Activated T-helper 1 cell treated with anti-CD3 and anti-CD28 coated beads, Interleukin-2, amount 50 U/mL, for 16 hours (primary cell): ENCODE measurements at regions not wholly inside any gene's neighbourhood (a gene's known extent, or its start where the extent isn't known, plus 50 kb on each side); places are given as distances from the start of the nearest gene placed in this dataset.
A peak's percentile ranks its signal among the peaks of the same experiment; 100 is the strongest.

Experiments used
- DNase-seq, 2 donors: peaks; one replicate each; pipeline ENCODE4 v3.0.0-alpha.2; 2020; ENCODE audit warnings: low read depth in 1 of 2, low spot score in 1 of 2

DNA sequence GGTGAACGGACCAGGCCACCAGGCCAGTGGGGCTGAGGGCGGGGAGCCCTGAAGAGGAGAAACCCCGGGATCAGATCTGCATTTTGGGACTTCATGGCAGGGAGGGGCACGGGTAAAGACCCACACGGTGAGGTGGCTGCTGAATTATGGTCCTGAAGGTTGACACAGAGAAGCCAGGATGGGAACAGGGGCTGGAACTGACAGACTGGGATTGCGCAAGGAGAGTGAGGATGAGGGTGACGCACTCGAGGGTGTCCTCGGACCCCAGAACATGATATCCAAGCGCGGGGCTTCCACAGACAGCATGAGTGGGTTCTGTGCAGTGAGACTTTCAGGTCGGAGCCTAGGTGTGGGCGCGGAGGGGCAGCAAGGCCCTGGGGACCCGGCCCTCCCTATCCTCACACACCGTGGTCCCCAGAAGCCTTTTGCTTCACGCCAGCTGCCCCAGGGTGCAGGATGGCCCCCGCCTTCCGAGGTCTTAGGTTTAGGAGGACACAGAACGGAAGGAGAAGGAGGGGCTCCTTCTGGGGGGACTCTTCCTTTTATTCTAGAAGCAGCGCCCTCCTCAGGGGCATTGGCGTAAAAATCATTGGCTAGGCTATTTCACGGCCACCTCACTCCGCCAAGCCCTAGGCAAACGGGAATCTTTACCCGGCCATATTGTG is 416.8 kb upstream of the HS6ST1 start:
- DNase-seq: no peak

DNA sequence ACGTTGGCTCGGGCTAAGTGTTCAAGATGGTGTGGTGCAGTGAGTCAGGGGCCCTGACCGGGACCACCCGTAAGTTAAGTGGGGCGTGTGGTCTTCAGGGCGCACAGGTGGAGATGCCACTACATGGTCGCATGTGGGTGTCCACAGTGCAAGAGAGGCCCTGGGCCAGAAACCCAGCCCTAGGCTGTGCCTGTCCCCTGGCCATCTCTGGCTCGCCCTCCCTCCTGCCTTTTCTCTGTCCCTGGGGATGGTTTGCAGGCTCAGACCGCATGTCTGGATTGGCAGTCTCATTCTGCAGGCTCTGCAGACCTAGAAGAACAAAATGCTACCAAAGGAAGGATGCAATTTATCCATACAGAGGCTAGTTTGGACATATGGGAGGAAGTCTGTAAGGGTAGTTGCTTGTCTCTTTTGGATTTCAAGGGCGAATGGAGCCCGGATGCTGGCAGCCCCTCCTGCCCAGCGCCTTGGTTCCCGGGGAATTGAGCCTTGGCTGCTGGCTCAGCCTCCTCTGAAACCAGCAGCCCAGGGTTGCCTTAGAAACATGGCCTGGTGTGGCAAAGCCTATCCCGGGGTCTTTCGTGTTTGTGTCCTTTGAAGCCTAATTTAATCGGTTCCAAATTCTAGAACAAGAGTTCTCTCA is 417.5 kb upstream of the HS6ST1 start:
- no peak for DNase-seq

DNA sequence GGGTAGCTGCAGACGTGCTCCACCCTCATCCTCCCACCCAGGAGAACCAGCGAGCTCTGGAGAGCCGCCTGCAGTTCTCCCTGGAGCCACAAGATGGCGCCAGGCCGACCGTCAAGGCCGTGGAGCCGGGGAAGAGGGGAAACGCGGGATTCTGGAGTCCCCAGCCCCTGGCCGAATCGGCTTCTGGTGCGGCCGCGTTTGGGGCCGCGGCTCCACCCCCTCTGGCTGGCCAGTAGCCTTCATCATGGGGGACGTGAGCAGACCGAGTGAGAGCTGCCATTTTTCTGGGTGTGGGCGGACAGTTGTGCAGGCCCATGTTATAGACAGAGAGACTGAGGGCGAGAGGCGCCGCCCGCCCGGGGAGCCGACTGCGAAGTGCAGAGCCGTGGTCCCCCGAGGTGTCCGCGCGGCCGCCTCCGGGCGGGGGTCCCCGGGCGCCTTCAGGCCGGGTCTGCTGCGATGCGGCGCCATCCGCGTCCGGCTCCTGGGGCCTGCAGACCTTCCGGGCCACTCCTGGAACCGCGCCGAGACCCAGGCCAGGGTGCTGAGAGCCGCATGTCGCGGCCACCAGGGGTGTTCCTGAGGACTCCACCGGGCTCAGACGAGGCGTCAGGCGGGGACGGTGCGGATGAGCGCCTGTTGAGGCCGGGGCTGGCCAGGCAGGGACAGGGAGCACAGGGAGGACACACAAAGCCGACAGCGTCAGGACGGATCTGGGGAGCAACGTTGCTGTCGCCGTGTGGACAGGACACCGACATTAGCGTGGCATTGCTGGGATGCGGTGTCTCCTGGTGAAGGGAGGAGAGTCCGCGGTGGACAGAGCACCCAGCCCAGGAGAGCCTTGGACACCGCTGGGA is 418.2 kb upstream of the HS6ST1 start:
- peak; percentile 13 for DNase-seq

DNA sequence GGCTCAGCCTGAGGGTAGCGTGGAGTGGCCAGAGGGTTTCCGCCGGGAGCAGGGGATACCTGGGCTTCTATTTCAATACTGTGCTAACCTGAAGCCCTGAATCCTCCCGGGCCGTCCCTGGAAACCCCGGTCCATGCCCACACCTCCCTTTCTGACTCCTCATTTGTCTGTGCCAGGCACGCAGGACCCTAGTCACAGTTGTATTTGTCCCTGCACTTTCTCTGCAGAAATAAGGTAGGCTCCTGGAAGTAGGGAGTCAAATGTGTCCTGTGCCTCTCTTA is 418.8 kb upstream of the HS6ST1 start:
- no peak for DNase-seq

DNA sequence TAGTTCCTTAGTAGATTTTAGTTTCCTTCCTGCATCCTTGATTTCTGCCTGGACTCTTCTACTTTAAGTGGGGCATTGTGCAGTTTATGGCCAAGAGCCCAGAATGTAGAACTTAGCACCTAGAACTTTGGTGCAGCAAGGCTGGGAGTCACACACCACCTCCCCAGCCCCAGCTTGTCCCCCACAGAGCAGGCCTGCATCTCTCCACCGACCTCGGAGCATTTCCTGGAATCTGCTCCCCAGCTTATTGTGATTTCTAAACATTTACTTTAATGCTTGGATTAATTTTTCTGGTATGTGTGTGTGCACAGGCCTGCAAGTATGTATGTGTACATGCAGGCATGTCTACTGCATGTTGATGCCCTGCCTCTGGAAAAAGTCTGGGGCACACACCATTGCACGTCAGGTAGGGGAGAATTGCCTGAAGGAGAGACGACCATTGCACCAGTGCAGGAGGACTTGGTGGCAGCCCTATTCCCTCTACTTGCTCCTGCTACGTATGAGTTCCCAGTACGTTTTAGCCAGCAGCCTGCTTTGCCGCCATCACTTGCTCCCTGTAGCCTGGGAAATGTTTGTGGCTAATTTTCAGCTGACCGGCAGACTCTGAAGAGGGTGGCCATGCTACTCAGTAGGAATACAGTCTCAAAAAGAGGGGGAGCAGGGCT is 419.9 kb upstream of the HS6ST1 start:
- no peak for DNase-seq

DNA sequence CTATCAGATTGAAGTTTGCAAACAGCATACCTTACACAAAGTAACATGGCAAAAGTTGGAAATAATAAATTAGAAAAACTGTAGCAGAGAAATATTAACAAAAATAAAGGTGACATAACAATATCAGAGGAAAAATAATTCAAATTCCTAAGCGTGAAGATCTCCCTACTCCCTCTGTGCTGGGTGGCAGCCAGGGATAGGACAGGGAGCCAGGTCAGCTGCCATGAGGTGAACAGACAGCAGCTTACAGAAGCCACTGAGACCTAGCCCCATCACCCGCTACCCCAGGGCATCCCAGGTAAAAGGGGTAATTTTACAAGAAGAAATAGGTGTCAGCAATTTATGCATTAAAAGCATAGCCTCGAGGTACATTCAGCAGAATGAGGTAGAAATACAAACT is 423.8 kb upstream of the HS6ST1 start:
- no peak for DNase-seq

DNA sequence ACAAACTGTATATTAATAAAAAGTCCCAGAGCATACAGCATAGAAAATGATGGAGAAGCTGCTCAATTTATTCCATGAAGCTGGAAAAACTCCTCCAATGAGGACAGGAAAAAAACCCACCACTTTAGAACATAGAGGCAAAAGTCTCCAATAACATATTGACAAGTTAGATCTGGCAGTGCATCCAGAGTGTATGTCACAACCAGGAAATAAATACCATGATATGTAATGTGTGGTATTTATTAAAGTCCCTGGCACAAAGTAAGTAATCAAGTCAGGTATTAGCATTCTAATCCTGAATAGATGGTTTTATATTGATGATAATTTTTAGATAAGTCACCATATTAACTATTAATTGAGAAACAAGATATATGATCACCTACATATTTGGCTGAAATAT is 427.3 kb upstream of the HS6ST1 start:
- DNase-seq: no peak

DNA sequence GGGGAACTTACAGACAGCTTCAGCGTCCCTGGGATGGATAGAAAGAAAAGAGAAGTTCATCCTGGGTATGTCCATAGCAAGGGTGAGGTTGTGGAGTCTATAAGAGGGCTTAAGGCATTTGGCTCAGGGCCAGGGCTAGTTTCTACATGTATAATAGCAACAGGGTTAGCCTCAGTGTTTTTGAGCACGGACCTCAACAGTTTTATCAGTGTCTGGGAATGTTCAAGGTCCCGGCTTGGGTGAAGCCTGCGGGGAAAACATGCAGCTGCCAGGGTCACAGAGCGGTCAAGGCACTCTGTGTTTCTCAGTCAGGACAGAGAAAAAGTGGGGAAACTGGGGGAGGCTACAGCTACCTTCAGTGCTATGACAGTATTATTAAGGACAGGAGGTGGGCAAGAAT is 427.7 kb upstream of the HS6ST1 start:
- DNase-seq: no peak

DNA sequence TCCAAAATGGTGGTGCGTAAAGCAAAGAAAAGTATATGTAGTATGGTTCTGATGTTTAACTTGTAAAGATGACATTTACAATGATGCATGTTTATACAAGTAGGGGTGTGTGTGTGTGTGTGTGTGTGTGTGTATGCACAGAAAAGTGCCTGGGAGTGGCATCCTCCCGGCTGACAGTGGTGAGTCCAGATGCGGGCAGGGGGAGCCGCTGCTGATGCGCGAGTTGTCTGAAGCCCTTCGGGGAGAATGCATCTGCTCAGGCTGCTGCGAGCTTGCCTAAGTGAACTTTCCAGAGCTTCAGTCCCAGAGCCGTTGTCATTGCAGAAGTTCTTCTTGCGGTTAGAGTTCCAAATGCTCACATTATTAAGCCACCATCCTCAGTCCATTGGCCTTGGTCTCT is 429.7 kb upstream of the HS6ST1 start:
- DNase-seq: no peak

DNA sequence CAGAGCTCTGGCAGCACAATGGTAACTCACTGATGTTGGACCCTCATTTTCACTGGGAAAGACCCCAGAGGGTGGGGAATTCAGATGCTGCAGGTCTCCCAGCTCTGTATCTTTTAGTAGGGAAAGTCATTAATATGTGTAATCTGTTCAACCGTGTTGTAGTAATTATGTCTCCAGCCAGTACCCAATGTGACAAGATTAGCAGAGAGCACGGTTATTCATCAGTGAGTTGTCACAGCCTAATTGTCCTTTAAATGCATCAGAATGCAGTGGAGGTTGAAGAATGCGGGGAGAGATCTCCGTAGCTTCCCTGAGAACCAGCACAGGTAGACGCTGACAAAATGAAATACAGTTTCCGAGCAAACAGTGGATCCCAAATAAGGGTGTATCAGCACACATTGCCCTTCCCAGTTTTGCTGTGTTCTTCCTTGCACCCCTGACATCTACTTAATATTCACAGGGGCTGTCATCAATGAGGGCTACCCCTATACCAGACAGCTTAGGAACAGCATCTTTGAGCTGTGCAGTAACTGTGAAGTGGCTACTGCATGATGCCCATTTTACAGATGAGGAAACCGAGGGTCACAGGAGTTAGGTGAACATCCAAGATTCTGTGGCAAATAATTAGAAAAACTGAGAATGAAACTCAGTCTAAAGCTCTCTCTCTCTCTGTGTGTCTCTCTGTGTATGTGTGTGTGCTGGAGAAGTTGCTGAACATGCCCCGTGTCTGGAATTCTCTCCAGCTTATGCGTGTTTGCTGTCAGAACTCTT is 430.4 kb upstream of the HS6ST1 start:
- no peak for DNase-seq

DNA sequence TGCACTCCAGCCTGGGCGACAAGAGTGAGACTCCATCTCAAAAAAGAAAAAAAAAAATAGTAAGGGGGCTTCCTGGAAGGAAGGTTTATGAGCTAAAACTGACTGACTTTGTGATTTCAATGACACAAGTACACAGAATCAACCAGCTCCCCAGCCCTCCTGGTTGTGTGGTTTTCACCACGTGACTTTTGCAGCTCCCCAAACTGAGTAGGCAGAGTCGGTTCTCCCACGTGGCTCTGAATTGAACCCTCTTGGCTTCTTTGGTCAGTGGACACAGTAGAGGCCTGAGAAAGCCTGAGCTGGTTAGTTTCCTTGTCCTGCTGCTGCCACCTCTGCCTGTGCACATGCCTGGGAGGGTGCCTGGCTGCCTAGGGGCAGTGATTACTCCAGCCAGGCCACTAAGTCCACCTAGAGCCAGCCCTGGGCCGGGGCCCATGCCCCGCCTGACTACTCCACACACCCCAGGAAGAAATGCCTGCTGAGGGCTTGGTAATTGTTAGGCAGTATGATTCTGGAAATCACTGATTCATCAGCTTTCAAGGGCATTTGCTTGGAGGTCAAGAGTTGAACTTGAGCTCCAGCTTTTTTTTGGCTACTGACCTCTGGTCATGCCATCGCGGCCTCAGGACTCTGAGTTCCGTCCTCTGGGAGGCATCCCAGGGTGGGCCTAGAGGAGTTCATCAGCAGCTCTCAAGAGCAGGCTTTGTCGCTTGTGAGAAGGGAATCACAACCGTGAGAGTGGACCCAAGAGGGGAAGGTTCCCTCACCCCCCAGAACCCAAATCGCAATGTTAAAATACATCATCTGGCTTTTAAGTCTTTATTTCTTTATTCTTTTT is 431.9 kb upstream of the HS6ST1 start:
- no peak for DNase-seq

DNA sequence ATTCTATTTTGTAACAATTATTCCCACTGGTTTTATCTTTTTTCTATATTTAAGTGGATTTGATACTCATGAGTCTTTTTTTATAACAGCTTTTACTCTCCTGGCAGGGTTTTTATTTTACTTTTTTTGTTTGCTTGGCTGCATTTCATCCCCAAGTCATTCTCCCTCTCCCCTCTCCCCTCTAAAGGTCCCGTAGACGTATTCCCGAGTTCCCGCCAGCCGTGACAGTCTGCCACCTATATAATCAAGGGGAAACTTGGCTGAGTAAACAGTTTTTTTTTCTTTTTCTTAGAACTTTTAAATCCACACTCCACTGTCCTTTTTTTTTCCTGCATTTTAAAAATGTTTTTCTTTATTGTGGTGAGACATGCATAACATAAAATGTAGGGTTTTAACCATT is 433.1 kb upstream of the HS6ST1 start:
- no peak for DNase-seq

DNA sequence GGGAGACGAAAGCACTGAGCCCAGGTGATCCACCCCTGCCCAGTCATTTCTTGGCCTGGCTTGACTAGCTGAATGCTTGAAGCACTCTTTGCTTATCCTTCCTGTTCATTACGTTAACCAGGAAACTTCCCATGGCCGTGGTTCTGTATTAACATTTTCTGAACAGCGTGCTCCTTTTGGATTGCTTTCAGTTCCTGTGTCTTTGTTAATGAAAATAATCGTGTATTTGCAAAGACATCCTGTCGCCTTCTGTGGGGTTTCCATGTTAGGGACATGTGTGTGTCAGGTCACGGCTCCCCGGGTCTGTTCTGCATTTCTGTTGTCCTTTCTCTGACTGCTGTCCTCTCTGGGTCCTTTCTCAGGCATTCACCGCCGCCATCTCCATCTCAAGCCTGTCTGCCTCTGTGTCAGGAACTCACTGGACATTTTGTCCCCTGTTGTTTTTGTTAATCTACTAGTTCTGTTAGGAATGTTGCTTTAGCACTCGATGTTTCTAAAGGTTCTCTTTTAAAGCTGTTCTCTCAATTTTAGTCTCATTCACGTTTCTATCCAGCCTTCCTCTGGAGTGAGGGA is 434.1 kb upstream of the HS6ST1 start:
- no peak for DNase-seq

DNA sequence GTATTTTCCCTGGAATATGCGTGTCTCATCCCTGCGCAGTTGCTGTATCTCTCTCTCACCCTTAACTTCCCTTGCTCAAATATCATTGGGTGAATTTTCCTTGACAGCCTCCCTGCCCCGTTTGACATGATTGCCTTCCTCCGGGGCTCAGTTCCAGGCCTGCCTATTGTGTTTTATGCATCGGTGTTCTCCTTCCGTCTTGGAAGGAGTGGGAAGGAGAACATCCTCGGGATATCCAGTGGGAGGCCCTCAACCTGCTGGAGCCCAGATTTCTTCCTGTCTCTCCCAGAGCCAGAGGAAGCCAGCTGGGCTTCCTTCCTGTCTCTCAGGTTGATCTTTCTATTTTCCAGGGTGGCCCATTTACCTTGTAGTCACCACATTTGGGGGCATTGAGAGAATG is 434.7 kb upstream of the HS6ST1 start:
- DNase-seq: no peak

DNA sequence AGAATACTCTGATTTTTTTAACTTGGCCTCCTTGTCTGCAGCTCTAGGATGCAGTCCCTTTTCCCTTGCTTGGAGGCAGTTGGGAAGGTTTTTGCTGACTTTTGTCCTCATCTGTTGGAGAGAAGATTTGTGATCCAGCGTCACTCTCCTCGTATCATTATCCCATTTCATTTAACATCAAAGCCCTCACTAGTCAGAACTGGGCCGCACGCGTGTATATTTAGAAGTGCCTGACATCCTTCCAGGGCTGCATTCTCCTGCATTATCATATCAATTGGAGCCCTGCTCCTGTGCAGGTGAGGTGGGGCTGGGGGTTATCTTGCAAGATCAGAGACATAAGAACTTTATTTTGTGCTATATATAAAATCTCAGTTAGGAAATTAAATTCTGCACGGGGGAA is 435.1 kb upstream of the HS6ST1 start:
- DNase-seq: no peak

DNA sequence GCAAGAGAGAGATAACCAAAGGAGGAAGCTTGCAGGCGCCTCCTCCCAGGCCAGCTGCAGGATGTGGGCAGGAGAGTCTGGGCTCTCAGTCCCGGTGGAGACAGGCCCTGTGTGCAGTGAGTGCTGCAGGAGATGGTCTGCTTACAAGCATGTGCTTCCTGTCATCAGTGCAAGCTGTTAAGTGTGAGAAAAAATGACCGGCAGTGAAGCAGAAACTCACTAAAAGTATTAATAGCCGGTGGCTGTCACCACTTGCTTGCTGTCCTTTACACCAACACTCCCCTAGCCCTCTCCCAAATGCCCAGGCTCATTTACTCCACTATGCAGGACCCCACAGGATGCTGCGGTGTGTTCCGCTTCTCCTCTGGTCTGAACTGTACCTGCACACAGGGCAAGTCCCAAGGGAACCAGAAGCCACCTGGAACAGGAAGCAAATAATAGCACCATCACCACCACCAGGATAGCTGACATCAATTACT is 435.6 kb upstream of the HS6ST1 start:
- no peak for DNase-seq

DNA sequence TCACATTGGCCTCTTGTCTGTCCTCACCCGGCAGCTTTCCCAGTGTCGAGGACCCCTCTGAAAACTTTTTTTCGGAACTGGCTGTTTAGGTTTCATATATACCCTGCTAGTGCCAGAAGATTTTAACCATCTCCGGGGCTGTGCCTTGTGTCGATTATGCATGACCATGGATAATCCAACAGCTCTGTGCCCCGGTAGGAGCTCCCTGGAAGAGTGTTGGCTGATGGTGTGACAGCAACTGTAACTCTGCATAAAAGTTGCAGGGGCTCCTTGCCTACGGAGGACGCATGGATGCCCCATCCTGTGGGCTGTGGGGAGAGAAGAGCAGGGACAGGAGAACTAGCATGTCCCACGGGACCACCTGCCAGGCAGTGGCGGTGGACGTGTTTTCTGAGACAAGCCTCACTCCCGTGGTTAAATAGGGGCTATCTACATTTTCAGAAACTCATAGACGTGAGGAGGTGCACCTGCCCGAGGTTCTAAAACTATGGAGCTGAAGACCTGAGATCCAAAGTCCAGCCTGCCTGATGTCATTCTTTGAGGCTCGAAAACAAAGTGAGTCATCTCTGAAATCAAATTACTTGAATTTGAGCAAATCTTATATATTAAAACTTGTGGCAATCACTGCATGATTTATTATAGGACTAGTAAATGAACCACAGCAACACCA is 437.2 kb upstream of the HS6ST1 start:
- no peak for DNase-seq

DNA sequence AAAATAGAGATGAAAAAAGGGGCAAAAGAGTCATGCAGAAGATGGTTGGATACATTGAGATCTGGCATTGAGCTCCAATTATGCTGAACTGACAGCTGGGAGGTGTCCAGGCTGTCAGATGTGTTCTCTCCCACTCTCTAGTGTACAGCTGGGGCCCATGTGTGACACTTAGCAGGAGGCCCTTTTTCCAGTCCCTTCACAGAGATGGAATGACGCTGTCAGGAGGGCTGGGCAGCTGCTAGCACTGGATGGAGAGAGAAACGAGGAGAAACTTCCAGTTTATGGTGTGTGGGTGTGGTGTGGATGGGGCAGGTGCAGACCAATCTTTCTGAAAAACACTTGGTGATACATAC is 437.7 kb upstream of the HS6ST1 start:
- no peak for DNase-seq

DNA sequence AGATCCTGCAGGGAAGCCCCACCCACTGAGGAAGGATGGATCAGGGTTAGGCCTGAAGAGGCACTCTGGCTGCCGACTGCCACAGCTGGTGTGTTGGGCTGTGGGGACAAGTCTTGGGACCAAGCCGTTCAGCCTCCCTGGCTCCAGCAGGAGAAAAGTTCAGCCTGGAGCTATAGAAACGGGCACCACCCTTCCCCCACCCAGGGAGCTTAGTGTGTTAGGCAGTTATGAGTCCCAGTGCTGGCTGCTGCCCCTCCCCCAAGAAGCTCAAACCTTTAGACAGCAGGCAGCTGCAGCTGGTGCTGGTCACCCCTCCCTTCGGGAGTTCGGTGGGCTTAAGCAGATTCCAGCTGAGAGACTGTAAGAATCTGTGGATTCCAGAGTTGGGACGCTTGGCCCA is 447.1 kb upstream of the HS6ST1 start:
- DNase-seq: no peak
